PC-9 (cell line): ENCODE measurements at regions not wholly inside any gene's neighbourhood (a gene's known extent, or its start where the extent isn't known, plus 50 kb on each side); places are given as distances from the start of the nearest gene placed in this dataset.
"Not testable (repeated sequence)": the region's sequence is repeated elsewhere in the genome, so short reads cannot be mapped to it uniquely, and the experiment has no call there.

Source experiments
- BruUV-seq: library from RNA; stranded (reverse); fragments of 400-500 nt; replicated peaks from 2 replicates; lab custom pipeline; 2021; lab: Mats Ljungman, UMichigan
- CTCF ChIA-PET: fragments of 300-600 bp; sonication (Branson Sonifier 250); formaldehyde crosslinking; loops from one replicate; lab custom pipeline; 2022; ENCODE audit warnings: antibody characterized with exemption; lab: Charles Lee
- POLR2A ChIA-PET: fragments of 300-600 bp; sonication (Branson Sonifier 250); formaldehyde crosslinking; loops from one replicate; lab custom pipeline; 2022; ENCODE audit warnings: antibody characterized with exemption; ENCODE audit not compliant: unreplicated experiment; lab: Charles Lee
- DNase-seq, 2 experiments: peaks; one replicate each; pipeline versions ENCODE4 v3.0.0 to v3.0.0-alpha.2; 2015 to 2022; ENCODE audit warnings: mixed read lengths in 1 of 2
- H2AFZ ChIP-seq: fragments of 200-600 bp; sonication (generic); 2 replicates; pipeline ENCODE4 v1.8.1; 2017; ENCODE audit warnings: antibody characterized with exemption
- H3F3A ChIP-seq: fragments of 200-600 bp; sonication (generic); 2 replicates; pipeline ENCODE4 v1.8.1; 2017; ENCODE audit warnings: antibody characterized with exemption, mild to moderate bottlenecking, low read depth; ENCODE audit not compliant: insufficient read depth
- H3K27ac ChIP-seq: fragments of 200-600 bp; sonication (generic); 2 replicates; pipeline ENCODE4 v1.6.1; 2016; ENCODE audit warnings: mixed run types
- H3K27me3 ChIP-seq: fragments of 200-600 bp; sonication (generic); 2 replicates; pipeline ENCODE4 v1.6.1; 2016; ENCODE audit warnings: low read depth, mixed run types; ENCODE audit not compliant: insufficient read depth
- H3K36me3 ChIP-seq: fragments of 200-600 bp; sonication (generic); 2 replicates; pipeline ENCODE4 v1.6.1; 2016; ENCODE audit warnings: low read depth, mixed run types
- H3K4me1 ChIP-seq: fragments of 200-600 bp; sonication (generic); replicated peaks from 2 replicates; pipeline ENCODE4 v1.6.1; 2016; ENCODE audit warnings: mixed run types; ENCODE audit not compliant: insufficient read depth
- H3K4me2 ChIP-seq: fragments of 200-600 bp; sonication (generic); 2 replicates; pipeline ENCODE4 v1.6.1; 2017; ENCODE audit warnings: mixed run types
- H3K4me3 ChIP-seq: fragments of 200-600 bp; sonication (generic); 2 replicates; pipeline ENCODE4 v1.6.1; 2016; ENCODE audit warnings: mixed run types
- H3K79me2 ChIP-seq: fragments of 200-600 bp; sonication (generic); 2 replicates; pipeline ENCODE4 v1.6.1; 2017; ENCODE audit warnings: low read depth, mixed run types
- H3K9me2 ChIP-seq: fragments of 200-600 bp; sonication (generic); 2 replicates; pipeline ENCODE4 v1.8.1; 2017; ENCODE audit warnings: mild to moderate bottlenecking; ENCODE audit not compliant: insufficient read depth
- H3K9me3 ChIP-seq: fragments of 200-600 bp; sonication (generic); 2 replicates; pipeline ENCODE4 v1.8.1; 2016; ENCODE audit warnings: low read depth; ENCODE audit not compliant: insufficient read depth
- H4K20me1 ChIP-seq: fragments of 200-600 bp; sonication (generic); 2 replicates; pipeline ENCODE4 v1.8.1; 2017; ENCODE audit not compliant: insufficient read depth
- EZH2 ChIP-seq: fragments of 200-600 bp; sonication (generic); IDR thresholded peaks from 2 replicates; pipeline ENCODE4 v1.8.0; 2017; ENCODE audit warnings: antibody characterized with exemption, low read depth
- intact Hi-C: fragments of 100-400 bp; cut with micrococcal nuclease; formaldehyde crosslinking; loops from one replicate; pipeline ENCODE4 v1.10.0; 2022; ENCODE audit not compliant: unreplicated experiment
- TF ChIP-seq, protein P1 (sequence below): fragments of 200-600 bp; sonication (generic); conservative IDR thresholded peaks from 2 replicates; pipeline ENCODE4 v1.6.1; 2017; ENCODE audit warnings: mixed run types, antibody characterized with exemption, mild to moderate bottlenecking, moderate library complexity

DNA sequence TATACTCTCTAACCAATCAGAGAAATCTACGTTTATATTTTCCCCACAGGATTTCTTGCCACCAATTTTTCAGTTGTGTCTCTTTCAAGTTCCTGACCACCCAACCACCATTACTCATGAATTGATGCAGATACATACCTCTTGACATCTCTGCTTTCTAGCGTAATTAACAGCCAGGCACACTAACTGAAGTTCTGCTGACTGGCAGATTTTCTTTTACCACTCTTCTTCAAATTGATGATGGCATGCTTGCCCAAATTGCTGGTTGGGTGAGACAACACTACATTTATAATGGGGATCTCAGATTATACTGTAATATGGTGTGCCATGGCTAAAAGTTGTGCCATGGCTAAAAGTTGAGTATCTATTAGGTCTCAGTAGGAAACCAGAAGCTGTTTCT, 566.7 kb downstream of the ADGRL2 start:
- no peaks in the 10 kb centered on the region for H3K9me3 ChIP-seq
- H3K4me1 ChIP-seq, result no peaks in the 10 kb centered on the region
- no peak for DNase-seq
- no peaks in the 10 kb centered on the region for H3K36me3 ChIP-seq
- H3K9me2 ChIP-seq, result no peaks in the 10 kb centered on the region
- H3K4me3 ChIP-seq, result no peak overlapping the region
- ChIA-PET POLR2A (interaction anchor here (0.5 kb wide), 1 partner anchor 878 kb away, joined by 6 read pairs; no protein-coding TSS in a partner anchor), CTCF (no interaction called here)
- no peaks in the 10 kb centered on the region for H4K20me1 ChIP-seq
- H3K79me2 ChIP-seq, result no peaks in the 10 kb centered on the region
- no peaks in the 10 kb centered on the region for H3F3A ChIP-seq
- H2AFZ ChIP-seq, result no peak overlapping the region
- H3K27me3 ChIP-seq, result no peaks in the 10 kb centered on the region
- no TSS peak for BruUV-seq
- intact Hi-C loops, result no loop called here
- no peak overlapping the region for H3K27ac ChIP-seq
- TF ChIP-seq, protein P1, sequence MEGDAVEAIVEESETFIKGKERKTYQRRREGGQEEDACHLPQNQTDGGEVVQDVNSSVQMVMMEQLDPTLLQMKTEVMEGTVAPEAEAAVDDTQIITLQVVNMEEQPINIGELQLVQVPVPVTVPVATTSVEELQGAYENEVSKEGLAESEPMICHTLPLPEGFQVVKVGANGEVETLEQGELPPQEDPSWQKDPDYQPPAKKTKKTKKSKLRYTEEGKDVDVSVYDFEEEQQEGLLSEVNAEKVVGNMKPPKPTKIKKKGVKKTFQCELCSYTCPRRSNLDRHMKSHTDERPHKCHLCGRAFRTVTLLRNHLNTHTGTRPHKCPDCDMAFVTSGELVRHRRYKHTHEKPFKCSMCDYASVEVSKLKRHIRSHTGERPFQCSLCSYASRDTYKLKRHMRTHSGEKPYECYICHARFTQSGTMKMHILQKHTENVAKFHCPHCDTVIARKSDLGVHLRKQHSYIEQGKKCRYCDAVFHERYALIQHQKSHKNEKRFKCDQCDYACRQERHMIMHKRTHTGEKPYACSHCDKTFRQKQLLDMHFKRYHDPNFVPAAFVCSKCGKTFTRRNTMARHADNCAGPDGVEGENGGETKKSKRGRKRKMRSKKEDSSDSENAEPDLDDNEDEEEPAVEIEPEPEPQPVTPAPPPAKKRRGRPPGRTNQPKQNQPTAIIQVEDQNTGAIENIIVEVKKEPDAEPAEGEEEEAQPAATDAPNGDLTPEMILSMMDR, result no peak
- no peak for TF ChIP-seq EZH2
- H3K4me2 ChIP-seq, result no peak overlapping the region

DNA sequence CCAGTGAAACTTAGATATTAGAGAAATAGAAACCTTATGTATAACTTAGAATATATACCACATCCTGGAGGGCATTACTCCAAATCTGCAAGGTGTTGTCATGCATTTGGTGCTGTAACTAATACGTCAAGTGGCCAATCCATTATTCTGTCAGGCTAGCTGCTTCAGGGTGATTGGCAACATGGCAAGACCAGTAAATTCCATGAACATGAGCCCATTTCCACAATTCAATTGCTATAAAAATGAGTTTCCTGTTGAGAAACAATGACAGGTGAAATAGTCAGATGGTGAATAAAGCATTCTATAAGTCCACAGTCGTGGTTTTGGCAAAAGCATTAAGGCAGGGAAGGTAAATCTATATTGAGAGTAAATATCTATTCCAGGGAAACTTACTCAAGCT, 566.0 kb downstream of the ADGRL2 start:
- CTCF ChIA-PET, result no interaction called here
- Histone ChIP-seq H2AFZ (no peak overlapping the region), H3K4me2 (no peak overlapping the region), H3K9me3 (no peaks in the 10 kb centered on the region), H3K79me2 (no peaks in the 10 kb centered on the region), H4K20me1 (no peaks in the 10 kb centered on the region), H3K4me3 (no peak overlapping the region), H3K27me3 (no peaks in the 10 kb centered on the region), H3K36me3 (no peaks in the 10 kb centered on the region), H3K4me1 (no peaks in the 10 kb centered on the region), H3K27ac (no peak overlapping the region), H3K9me2 (no peaks in the 10 kb centered on the region), H3F3A (no peaks in the 10 kb centered on the region)
- no peak for DNase-seq
- no TSS peak for BruUV-seq
- intact Hi-C loops, result no loop called here
- TF ChIP-seq, protein P1, result no peak
- TF ChIP-seq EZH2, result no peak
- POLR2A ChIA-PET, result no interaction called here

DNA sequence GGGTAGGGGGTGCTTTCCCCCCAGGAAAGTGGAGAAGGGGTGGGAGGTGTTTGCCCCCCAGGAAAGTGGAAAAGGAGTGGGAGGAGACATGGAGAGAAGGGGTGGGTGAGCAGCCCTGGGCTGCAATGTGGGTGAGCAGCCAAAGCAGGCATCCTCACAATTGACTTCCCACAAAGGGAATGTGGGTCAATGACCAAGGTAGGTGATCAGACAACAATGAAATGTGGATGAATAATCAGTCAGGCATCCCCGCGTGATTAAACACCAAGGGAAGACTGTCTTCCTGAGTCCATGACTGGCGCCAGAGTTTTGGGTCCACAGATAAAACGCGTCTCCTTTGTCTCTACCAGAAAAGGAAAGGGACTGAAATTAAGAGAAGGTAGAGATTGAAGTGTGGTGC, 558.8 kb downstream of the ADGRL2 start:
- H3K79me2 ChIP-seq, H3K36me3 ChIP-seq, intact Hi-C loops, H3K9me2 ChIP-seq, H3K27me3 ChIP-seq, H3K9me3 ChIP-seq, H3K4me1 ChIP-seq, BruUV-seq, H4K20me1 ChIP-seq, POLR2A ChIA-PET, CTCF ChIA-PET, H2AFZ ChIP-seq, H3K27ac ChIP-seq, H3K4me2 ChIP-seq, H3F3A ChIP-seq, DNase-seq, H3K4me3 ChIP-seq: not testable (repeated sequence)

DNA sequence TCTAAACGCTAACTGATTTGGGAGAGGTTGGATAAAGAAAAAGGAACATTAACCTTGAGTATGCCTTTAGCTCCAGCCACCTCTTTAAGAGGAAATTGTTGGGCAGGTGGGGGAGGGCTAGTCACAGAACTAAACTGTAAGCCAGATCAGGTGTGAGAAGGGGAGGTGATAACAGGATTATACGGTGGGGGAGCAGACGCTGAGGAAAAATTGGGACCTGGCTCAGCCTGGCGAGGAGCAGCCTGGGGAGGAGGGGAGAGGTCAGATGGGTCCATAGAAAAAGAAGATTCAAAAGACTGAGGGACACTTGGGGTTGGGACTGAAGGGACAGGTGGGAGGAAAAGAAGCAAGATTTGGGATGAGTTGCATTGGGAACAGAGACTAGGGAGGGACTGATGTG, 558.0 kb downstream of the ADGRL2 start:
- intact Hi-C loops, CTCF ChIA-PET, H3K27me3 ChIP-seq: not testable (repeated sequence)

DNA sequence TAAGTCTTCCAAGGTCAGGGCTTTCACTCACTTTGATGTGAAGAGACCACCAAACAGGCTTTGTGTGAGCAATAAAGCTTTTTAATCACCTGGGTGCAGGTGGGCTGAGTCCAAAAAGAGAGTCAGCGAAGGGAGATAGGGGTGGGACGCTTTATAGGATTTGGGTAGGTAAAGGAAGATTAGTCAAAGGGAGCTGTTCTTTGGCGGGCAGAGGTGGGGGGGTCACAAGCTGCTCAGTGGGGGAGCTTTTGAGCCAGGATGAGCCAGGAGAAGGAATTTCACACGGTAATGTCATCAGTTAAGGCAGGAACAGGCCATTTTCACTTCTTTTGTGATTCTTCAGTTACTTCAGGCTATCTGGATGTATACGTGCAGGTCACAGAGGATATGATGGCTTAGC, 553.8 kb downstream of the ADGRL2 start:
- H3F3A ChIP-seq, POLR2A ChIA-PET, H3K4me2 ChIP-seq, DNase-seq, H3K27ac ChIP-seq, BruUV-seq, H2AFZ ChIP-seq, H3K4me3 ChIP-seq, H3K79me2 ChIP-seq, H3K4me1 ChIP-seq, CTCF ChIA-PET, H3K36me3 ChIP-seq, intact Hi-C loops, H4K20me1 ChIP-seq, H3K9me2 ChIP-seq, H3K27me3 ChIP-seq, H3K9me3 ChIP-seq: not testable (repeated sequence)

More for the DNA sequence above, 558.0 kb downstream of the ADGRL2 start:
- POLR2A ChIA-PET, BruUV-seq, H3K4me2 ChIP-seq, H4K20me1 ChIP-seq, H3K9me3 ChIP-seq, H3K36me3 ChIP-seq, DNase-seq, H3K79me2 ChIP-seq, H3K4me3 ChIP-seq, H3K4me1 ChIP-seq, H3F3A ChIP-seq, H2AFZ ChIP-seq, H3K9me2 ChIP-seq, H3K27ac ChIP-seq: not testable (repeated sequence)
